Right ventricle myocardium superior (tissue), 1 donor: ENCODE measurements at regions not wholly inside any gene's neighbourhood (a gene's known extent, or its start where the extent isn't known, plus 50 kb on each side); places are given as distances from the start of the nearest gene placed in this dataset.
"Not testable (repeated sequence)": the region's sequence is repeated elsewhere in the genome, so short reads cannot be mapped to it uniquely, and the experiment has no call there.

Experiments
- ATAC-seq: fragments of 200-7000 bp; cut with Tn5 transposase; one replicate; pipeline ENCODE4 v1.9.1; 2020; ENCODE audit warnings: mild to moderate bottlenecking; ENCODE audit not compliant: poor library complexity
- DNase-seq: peaks from one replicate; pipeline ENCODE4 v3.0.0-alpha.2; 2020
- intact Hi-C: fragments of 100-400 bp; cut with DNase I; formaldehyde crosslinking; loops from one replicate; pipeline ENCODE4 v1.11.2; 2022
- donor health status: DM: no; HTN: yes; CAD: no; lungs with severe emphysema.

DNA sequence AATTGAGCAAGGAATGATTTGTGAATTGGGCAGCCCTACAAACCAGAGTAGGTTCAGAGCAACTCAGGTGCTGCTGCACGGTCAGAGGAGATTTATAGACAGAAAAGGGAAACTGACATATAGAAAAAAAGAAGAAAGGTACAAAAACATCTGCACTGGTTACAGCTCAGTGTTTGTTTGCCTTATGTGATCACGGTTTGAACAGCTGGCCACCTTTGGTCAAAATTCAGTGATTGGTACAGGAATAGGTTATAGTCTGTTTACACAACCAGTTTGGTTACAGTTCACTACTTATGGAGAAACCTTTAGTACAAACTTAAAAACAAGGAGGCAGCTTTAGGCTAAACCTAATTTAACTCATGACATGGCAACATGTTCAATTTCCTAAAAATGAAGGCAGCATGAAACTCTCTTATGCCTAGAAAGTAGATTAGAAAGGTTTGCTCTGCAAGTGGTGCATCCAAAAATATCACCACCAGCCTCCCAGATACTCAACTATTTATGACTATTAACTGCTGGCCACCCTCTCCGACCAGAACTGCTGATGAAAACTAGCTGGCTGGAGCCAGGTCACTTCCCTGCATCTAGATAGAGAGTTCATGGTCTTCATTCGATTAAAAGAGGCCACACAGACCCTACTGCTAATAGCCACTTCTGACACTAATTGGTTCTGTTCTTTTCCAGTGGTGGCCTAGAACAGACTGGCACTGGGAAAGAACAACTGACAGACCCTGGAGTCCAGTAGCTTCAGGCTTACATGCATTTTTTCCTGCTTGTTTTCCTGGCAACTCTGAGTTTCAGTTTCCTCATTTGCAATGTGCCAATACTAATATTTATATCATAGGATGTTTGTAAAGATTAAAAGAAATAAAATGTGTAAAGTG lies 548.0 kb downstream of the CCSER2 start:
- intact Hi-C loops, result no loop called here
- DNase-seq, result no peak
- peak; percentile 88 for ATAC-seq

DNA sequence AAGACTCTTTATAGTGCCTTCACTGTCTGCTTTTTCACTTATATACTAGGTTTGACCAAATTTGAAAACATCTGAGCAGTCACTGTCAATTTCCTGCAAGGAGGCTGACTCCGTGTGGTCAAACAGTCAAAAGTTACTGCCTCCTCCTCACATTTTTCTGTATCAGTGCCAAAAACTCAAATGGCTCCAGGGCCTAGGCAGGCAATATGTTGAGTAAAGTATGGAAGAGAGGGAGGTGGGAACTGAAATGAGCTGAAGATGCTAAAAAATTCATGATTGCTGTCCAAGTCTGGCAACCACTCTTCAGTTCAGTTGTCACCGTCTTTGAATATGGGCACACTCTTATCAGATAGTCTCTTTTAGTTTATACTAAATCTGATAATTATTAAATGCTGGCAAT lies 551.6 kb downstream of the CCSER2 start:
- DNase-seq, result no peak
- no peak for ATAC-seq

DNA sequence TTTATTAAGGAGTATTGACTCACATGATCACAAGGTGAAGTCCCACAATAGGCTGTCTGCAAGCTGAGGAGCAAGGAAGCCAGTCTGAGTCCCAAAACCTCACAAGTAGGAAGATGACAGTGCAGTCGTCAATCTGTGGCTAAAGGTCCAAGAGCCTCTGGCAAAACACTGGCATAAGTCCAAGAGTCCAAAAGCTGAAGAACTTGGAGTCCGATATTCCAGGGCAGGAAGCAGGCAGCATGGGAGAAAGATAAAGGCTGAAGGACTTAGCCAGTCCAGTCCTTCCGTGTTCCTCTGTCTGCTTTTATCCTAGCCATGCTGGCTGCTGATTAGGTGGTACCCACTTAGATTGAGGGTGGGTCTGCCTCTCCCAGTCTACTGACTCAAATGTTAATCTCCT lies 553.3 kb downstream of the CCSER2 start:
- intact Hi-C loops, ATAC-seq, DNase-seq: not testable (repeated sequence)

More for the DNA sequence above, 551.6 kb downstream of the CCSER2 start:
- intact Hi-C loops, result no loop called here

DNA sequence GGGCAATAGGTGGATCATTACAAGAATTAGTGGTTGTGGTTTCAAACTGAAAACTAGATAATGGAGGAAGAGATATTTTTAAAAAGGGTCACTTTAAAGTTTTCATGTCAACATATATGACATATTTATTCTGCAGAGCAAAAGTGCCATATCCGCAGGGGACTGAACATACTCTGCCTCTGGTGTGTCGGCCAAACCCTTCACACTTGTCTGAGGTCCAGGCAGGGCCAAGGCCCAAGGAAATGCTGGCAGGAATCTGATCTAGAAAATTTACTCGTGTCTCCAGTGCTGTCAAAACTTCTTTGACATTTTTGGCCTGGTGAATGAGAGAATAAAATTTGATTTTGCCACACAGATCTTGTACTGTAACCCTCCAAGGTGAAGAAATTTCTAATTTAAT lies 562.3 kb downstream of the CCSER2 start:
- DNase-seq, result no peak
- ATAC-seq, result peak; percentile 70
- intact Hi-C loops, result no loop called here

DNA sequence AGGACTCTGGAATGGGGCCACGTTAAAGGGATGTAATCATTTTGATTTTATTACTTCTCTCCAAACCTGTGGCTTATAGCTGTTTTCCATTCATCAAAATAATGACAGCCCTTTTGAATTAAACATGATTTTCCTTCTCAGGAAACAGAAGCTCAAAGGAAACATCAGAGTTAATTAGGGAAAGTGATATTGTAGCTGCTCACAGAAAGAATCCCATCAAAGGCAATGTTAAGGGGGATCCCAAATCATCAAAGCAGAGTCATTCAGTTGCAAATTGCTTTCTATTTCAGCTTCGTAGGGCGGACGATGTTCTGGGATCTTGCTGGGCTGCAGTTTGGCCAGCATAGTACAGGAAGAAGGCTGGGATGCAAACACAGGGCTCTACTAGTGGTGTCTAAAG lies 563.2 kb downstream of the CCSER2 start:
- ATAC-seq (no peak), DNase-seq (no peak)
- intact Hi-C loops, result no loop called here

DNA sequence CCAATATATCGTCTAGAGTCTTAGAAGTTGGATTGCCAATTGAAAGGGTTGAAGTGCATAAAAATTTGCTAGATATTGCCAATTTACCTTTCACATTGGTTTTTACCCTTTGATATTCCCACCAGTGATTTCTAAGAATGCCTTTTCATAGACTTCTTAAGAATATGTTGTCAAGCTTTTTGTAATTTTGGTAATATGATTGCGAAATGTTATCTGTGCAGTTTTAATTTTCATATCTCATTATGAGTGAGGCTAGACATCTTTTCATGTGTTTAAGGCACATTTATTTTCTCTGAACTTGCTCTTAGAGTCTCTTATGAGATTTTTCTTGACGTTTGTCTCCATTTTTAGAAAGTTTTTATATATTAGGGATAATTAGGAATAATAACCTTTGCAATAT lies 567.2 kb downstream of the CCSER2 start:
- DNase-seq, result no peak
- no peak for ATAC-seq
- intact Hi-C loops, result no loop called here

DNA sequence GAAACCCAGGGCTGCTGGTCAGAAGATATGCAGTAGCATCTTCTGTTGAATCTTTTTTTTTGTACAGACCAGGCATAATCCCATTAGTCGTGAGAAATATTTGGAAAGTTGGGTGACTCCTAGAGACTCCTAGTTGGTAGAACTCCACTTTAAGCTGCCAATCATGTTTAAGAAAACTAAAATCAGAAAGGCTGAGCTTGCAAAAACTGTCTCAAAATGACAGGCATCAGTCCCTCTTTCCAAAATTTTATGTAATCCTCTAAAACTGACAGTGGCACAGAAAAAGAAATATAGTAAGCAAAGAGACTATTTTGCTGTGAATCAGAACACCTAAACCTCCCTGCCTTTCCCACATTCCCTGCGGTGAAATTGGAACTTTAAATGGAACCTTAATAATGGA lies 568.5 kb downstream of the CCSER2 start:
- DNase-seq (no peak), ATAC-seq (no peak)
- intact Hi-C loops, result no loop called here

DNA sequence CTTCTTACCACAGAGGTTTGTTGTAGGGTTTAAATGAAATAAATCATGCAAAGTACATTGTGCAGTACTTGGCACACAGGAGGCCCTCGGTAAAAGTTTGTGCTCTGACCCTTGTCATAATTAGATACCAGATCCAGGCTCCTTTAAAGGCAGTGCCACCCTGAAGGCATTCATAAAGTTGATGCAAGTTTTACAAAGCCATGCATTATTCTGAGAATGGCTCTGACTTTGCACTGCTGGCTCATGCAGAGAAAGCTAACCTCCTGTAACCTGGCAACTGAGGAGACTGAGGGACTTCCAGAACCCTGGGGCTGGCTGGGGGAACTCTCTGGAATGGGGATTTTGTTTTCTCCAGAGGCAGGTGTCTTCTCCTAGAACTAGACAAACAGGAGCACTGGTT lies 570.9 kb downstream of the CCSER2 start:
- ATAC-seq, result no peak
- intact Hi-C loops, result no loop called here
- DNase-seq, result no peak

DNA sequence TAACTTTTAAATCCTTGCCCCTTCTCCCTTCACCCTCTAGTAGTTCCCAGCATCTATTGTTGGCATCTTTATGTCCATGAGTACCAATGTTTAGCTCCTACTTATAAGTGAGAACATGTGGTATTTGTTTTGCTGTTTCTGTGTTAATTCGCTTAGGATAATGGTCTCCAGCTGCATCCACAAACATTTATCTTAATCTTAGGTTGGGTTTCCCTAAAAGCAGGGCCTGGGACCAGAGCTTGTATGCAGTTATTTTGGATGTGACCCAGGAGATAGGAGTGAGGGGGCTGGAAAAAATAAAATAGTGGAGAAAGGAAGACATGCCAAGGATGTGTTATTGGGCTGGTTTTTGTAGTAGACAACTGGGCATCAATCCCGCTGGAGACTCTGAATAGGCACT lies 571.8 kb downstream of the CCSER2 start:
- intact Hi-C loops, result no loop called here
- no peak for ATAC-seq
- no peak for DNase-seq

DNA sequence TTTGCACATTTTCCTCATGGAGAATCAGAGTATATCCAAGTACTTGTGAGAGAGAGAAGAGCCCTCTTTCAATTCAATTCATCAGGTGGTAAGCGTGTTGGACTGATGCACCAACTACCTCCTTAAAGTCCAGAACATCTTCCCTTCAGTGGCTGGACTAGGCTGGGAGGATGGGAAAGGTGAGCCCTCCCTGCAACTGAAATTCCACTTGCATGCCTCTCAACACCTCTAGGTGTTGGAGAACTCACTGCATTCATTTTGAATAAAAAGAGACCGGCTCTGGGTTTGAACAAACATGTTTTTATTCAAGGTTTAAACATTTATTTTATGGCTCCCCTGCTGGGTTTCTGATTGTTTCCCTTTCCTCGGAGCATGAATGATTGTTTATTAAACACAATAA lies 573.5 kb downstream of the CCSER2 start:
- intact Hi-C loops, result no loop called here
- ATAC-seq (peak; percentile 65), DNase-seq (no peak)

DNA sequence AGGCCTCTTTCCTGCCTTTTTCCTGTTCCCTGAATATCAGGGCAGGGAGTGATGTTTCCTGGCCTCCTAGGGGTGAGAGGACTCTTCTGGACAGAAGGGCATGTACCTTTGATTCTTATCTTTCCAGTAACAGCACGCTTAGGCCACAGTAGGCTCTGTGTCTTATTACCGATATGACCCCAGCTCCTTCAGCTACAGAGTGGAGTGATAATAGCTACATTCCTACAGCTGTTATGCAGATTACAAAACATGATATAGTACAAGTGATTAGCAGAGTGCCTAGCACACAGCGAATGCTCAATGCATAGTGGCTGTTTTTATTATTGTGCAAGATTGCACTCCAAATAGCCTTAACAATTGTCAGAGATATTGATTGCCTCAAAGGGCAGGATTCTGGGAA lies 574.2 kb downstream of the CCSER2 start:
- intact Hi-C loops, result no loop called here
- no peak for DNase-seq
- peak; percentile 15 for ATAC-seq

DNA sequence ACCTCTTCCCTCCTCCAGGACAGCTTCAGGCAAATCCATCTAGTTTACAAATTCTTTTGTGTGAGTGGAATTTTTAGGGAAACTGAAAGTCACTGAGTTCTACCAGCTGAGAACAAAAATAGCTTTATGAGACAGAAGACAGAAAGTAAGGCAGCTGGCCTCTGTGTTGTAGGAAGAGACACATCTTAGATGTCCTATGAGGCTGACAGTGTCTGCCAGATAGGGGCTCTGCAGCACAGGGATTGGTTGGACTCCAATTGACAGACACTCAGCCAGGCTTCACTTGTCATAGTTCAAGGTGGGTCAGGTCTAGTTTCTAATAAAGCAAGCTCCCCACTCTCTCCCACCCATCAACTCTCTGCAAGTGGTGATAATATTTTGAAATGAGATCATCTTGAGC lies 574.9 kb downstream of the CCSER2 start:
- intact Hi-C loops, result no loop called here
- ATAC-seq (no peak), DNase-seq (no peak)

DNA sequence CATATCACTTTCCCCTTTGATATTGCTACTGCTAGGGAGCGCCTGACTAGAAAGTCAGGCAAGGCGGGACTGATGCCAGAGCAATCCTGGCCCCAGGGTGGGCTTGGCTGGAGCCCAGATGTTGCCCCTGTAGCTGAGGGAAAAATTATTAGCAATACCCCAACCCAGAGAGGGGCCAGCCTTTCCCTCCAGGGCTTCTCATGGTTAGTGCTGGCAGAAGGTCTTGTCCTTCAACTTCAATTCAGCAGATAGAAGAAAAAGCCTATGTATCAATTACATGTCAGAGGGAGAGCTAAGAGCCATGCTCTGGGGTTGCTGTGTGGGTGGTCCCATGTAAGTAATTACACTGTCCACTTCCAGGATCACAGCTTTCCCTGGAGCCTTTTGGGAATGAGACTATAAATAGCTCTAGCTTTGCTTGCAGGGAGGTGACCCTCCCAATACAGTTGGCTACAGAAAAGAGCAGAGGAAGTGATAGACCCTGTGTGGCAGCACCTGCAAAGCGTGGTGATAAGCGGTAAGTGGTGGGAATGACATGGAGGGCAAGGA lies 579.1 kb downstream of the CCSER2 start:
- ATAC-seq, result no peak
- intact Hi-C loops, result no loop called here

DNA sequence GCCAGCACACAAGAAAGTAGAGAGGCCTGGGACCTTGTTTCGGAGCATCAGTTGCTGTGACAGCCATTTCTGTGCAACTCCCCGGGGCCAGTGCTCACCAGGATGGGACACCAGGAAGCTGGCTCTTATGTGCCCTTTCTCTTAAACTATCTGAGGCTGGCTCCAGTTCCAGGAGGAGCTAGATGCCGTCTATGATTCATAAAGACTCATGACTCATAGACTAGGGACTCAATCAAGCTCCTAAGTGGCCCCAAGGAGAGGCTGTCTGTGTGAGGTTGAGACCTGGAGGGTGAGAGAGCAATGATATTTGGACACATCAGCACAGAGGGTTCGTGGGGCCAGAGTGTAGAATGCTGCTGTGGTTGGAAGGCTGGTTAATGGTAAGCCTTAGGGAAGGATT lies 580.1 kb downstream of the CCSER2 start:
- intact Hi-C loops, result no loop called here
- ATAC-seq, result no peak
- no peak for DNase-seq

More for the DNA sequence above, 579.1 kb downstream of the CCSER2 start:
- no peak for DNase-seq

DNA sequence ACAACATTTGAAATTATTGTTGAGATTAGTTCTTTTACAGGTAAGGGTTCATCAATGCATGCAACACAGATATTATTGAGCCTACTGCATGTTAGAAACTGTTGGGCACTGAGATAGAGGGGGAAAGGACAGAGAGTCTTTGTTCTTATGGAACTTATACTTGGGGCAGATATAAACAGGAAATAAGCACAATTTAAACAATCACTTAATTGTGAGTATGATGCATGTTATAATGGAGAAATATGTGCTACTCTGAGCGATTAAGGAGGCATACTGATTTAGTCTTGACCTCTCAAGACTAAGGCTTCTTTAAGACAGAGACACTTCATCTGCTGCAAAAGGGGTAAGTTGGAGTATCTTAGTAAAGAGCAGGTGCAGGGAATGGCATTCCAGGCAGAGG lies 593.3 kb downstream of the CCSER2 start:
- ATAC-seq, result no peak
- intact Hi-C loops, result loop anchor here (10.0 kb wide), 1 partner anchor 1453 kb away; no protein-coding TSS in a partner anchor

DNA sequence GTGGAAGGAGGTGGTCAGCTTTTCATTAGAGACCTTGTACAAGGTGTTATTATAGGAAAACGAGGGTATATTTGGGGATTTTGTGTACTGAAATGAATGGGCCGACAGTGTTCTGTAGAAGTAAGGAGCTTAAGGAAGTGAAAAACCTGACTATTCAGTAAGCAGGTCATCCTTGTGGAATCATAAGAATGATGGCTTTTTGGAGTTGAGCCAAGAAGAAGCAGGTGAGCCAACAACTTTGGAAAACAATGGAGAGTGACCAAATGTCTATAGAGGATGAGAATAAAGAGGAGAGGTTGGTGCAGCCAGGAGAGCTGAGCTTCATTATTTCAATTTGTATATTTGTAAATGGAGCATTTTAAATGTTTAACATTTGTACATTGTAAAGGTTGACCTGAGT lies 595.7 kb downstream of the CCSER2 start:
- DNase-seq (no peak), ATAC-seq (no peak)
- intact Hi-C loops, result loop anchor here (10.0 kb wide), 1 partner anchor 1451 kb away; no protein-coding TSS in a partner anchor

More for the DNA sequence above, 593.3 kb downstream of the CCSER2 start:
- DNase-seq, result no peak

DNA sequence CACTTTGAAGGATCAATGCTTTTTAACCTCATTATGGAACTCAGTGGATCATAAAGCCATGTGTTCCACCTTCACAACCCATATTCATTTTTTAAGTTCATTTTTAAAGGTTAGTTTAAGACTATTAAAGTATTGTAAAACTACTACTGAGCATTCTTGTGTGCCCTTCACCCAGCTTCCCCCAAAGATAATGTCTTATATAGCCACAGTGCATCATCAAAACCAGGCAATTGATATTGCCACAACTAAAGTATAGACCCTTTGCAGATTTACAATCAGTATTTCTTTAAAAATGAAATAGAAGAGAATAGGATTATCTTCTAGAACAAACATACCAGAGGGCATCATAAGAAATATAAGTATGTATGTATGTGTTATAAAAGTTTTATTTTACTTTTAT lies 597.1 kb downstream of the CCSER2 start:
- intact Hi-C loops, result loop anchor here (10.0 kb wide), 1 partner anchor 1449 kb away; no protein-coding TSS in a partner anchor
- DNase-seq (no peak), ATAC-seq (no peak)

DNA sequence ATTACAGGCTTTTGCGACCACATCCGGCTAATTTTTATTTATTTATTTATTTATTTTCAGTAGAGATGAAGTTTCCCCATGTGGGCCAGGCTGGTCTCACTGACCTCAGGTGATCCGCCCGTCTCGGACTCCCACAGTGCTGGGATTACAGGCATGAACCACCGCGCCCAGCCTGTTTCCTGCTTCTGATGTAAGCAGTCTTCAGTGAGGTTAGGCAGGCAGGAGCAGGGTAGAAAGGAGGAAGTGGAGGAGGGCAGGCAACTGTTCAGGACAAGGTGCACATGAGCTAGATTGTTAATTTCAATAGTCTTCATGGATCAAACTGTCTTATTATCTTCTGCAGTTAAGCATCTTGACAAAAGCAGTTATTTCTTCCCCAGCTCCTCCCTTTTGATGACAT lies 605.0 kb downstream of the CCSER2 start:
- intact Hi-C loops, result no loop called here
- no peak for ATAC-seq
- DNase-seq, result no peak

DNA sequence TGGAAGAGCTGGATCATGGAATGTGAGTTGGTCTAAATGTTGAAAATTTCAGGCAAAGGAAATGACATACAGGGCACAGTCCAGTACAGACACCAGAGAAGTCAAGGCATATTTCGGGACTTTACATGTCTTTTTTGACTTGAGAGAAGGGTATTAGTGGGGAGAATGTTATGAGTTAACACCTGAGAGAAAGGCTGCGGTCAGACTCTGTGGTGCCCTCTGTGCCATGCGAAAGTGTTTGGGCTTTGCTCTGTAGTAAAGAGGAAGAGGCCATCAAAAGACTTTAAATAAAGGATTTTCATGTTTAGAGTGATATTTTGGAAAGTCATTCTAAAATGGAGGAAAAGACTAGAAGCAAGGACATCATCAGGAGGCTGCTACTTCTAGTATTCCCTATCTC lies 607.4 kb downstream of the CCSER2 start:
- DNase-seq (no peak), ATAC-seq (no peak)
- intact Hi-C loops, result no loop called here
